Lower leg skin (tissue), 3 donors: ENCODE measurements at regions not wholly inside any gene's neighbourhood (a gene's known extent, or its start where the extent isn't known, plus 50 kb on each side); places are given as distances from the start of the nearest gene placed in this dataset.

Experiments used
- POLR2A ChIP-seq, 2 donors: fragments of 450-650 bp; IDR thresholded peaks; one replicate each; pipeline ENCODE4 v1.6.1; 2016 to 2017; ENCODE audit warnings: antibody characterized with exemption in 2 of 2, mild to moderate bottlenecking in 1 of 2, moderate library complexity in 1 of 2
- TF ChIP-seq, protein P1 (sequence below), 3 donors: fragments of 450-650 bp; IDR thresholded peaks; one replicate each; pipeline ENCODE4 v1.5.1; 2016; ENCODE audit warnings: antibody characterized with exemption in 3 of 3, mild to moderate bottlenecking in 3 of 3, moderate library complexity in 2 of 3

DNA sequence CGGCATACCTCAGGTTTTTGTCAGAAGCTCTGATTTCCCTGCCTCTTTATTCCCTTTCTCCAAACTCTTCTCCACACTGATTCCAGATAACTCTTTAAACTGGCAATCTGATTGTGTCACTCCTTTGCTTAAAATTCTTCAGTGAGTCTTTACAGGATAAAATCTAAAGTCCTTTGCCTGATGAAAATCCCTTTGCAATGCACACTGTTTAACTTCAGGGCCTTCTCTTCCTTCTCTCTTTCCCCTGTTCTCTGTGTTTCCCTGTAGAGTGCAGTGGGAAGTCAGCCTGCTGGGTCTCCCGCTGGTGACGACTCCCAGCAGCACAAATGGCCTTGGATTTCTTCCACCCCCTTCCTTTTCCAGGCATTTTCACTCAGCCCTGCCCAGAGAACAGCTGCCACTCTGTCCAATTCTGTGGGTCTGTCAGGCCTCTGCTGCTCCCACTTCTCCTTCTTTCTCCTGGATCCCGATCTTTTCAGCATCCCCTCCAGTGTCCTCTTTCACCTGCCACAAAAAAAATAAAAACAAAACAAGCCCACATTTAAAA lies 189.9 kb upstream of the NWD2 start:
- TF ChIP-seq POLR2A (IDR thresholded peaks at IDR 0.05), result no peak
- TF ChIP-seq, protein P1, sequence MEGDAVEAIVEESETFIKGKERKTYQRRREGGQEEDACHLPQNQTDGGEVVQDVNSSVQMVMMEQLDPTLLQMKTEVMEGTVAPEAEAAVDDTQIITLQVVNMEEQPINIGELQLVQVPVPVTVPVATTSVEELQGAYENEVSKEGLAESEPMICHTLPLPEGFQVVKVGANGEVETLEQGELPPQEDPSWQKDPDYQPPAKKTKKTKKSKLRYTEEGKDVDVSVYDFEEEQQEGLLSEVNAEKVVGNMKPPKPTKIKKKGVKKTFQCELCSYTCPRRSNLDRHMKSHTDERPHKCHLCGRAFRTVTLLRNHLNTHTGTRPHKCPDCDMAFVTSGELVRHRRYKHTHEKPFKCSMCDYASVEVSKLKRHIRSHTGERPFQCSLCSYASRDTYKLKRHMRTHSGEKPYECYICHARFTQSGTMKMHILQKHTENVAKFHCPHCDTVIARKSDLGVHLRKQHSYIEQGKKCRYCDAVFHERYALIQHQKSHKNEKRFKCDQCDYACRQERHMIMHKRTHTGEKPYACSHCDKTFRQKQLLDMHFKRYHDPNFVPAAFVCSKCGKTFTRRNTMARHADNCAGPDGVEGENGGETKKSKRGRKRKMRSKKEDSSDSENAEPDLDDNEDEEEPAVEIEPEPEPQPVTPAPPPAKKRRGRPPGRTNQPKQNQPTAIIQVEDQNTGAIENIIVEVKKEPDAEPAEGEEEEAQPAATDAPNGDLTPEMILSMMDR (IDR thresholded peaks at IDR 0.05), result no peak
